ENCODE measurements at regions not wholly inside any gene's neighbourhood (a gene's known extent, or its start where the extent isn't known, plus 50 kb on each side); places are given as distances from the start of the nearest gene placed in this dataset.

DNA sequence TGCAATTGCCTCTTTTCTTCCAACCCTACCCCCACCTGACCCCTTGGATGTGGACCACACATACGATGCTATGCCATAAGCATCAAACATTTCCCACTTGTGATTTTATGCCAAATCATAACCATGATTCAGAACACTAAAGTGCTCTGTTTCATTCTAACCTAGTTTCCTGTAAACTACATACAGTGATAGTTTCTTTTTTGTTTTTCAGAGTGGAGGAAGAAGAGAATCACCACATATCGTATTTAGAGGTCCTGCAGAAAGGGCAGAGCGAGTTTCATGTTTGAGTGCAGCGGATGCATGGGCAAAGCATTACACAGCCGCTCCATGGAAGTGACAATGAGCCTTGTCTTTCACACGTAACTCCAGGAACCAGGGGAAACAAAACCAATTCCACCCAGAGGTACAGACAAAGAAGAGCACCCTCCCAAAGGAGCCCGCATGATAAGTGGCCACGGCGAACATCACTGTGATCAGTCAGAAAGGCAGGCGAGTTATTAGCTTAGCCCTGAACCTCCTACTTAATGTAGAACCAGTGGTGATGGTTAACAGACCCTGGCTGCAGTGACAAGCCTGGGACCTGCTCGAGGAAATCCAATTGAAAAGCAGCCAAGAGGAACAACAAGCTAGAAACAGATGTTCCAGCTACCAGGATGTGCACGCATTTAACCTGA lies 64.0 kb upstream of the ZNF281 start:
- TF ChIP-seq, protein P1, sequence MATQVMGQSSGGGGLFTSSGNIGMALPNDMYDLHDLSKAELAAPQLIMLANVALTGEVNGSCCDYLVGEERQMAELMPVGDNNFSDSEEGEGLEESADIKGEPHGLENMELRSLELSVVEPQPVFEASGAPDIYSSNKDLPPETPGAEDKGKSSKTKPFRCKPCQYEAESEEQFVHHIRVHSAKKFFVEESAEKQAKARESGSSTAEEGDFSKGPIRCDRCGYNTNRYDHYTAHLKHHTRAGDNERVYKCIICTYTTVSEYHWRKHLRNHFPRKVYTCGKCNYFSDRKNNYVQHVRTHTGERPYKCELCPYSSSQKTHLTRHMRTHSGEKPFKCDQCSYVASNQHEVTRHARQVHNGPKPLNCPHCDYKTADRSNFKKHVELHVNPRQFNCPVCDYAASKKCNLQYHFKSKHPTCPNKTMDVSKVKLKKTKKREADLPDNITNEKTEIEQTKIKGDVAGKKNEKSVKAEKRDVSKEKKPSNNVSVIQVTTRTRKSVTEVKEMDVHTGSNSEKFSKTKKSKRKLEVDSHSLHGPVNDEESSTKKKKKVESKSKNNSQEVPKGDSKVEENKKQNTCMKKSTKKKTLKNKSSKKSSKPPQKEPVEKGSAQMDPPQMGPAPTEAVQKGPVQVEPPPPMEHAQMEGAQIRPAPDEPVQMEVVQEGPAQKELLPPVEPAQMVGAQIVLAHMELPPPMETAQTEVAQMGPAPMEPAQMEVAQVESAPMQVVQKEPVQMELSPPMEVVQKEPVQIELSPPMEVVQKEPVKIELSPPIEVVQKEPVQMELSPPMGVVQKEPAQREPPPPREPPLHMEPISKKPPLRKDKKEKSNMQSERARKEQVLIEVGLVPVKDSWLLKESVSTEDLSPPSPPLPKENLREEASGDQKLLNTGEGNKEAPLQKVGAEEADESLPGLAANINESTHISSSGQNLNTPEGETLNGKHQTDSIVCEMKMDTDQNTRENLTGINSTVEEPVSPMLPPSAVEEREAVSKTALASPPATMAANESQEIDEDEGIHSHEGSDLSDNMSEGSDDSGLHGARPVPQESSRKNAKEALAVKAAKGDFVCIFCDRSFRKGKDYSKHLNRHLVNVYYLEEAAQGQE (tag by site-specific recombination; IDR thresholded peaks at IDR 0.05) = no peak
- TF ChIP-seq, protein P2, sequence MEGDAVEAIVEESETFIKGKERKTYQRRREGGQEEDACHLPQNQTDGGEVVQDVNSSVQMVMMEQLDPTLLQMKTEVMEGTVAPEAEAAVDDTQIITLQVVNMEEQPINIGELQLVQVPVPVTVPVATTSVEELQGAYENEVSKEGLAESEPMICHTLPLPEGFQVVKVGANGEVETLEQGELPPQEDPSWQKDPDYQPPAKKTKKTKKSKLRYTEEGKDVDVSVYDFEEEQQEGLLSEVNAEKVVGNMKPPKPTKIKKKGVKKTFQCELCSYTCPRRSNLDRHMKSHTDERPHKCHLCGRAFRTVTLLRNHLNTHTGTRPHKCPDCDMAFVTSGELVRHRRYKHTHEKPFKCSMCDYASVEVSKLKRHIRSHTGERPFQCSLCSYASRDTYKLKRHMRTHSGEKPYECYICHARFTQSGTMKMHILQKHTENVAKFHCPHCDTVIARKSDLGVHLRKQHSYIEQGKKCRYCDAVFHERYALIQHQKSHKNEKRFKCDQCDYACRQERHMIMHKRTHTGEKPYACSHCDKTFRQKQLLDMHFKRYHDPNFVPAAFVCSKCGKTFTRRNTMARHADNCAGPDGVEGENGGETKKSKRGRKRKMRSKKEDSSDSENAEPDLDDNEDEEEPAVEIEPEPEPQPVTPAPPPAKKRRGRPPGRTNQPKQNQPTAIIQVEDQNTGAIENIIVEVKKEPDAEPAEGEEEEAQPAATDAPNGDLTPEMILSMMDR (tag by site-specific recombination; IDR thresholded peaks at IDR 0.05) = no peak
- TF ChIP-seq ZNF184 (tag by site-specific recombination; IDR thresholded peaks at IDR 0.05) (no peak), AEBP2 (tag by site-specific recombination; IDR thresholded peaks at IDR 0.05; ENCODE audit: borderline replicate concordance) (no peak), ZXDB (tag by site-specific recombination; IDR thresholded peaks at IDR 0.05) (no peak), ZNF423 (tag by site-specific recombination; IDR thresholded peaks at IDR 0.05) (no peak), ZNF776 (tag by site-specific recombination; IDR thresholded peaks at IDR 0.05; ENCODE audit: borderline replicate concordance) (no peak), HOXC10 (CRISPR knock-in tag; IDR thresholded peaks at IDR 0.05) (no peak), ZNF239 (tag by site-specific recombination; IDR thresholded peaks at IDR 0.05) (no peak)
- TF ChIP-seq, protein P3, sequence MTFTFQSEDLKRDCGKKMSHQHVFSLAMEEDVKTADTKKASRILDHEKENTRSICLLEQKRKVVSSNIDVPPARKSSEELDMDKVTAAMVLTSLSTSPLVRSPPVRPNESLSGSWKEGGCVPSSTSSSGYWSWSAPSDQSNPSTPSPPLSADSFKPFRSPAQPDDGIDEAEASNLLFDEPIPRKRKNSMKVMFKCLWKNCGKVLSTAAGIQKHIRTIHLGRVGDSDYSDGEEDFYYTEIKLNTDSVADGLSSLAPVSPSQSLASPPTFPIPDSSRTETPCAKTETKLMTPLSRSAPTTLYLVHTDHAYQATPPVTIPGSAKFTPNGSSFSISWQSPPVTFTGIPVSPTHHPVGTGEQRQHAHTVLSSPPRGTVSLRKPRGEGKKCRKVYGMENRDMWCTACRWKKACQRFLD (tag by site-specific recombination; IDR thresholded peaks at IDR 0.05) = no peak

All from HEK293 (cell line).